Uterus (tissue), 3 donors: ENCODE measurements at regions not wholly inside any gene's neighbourhood (a gene's known extent, or its start where the extent isn't known, plus 50 kb on each side); places are given as distances from the start of the nearest gene placed in this dataset.

Source experiments
- DNase-seq, 2 donors: peaks; one replicate each; pipeline ENCODE4 v3.0.0-alpha.2; 2019 to 2020
- H3K27ac ChIP-seq, 2 donors: fragments of 200-600 bp; sonication (generic); 1 replicate in 1 of 2; 2 replicates in 1 of 2; pipeline ENCODE4 v1.5.1; 2016 to 2018
- H3K27me3 ChIP-seq, 2 donors: fragments of 200-600 bp; sonication (generic); one replicate each; pipeline ENCODE4 v1.5.1; 2018 to 2019; ENCODE audit warnings: control low read depth in 1 of 2
- H3K36me3 ChIP-seq, 2 donors: fragments of 200-600 bp; sonication (generic); one replicate each; pipeline ENCODE4 v1.5.1; 2019; ENCODE audit warnings: control low read depth in 1 of 2
- H3K4me1 ChIP-seq, 2 donors: fragments of 200-600 bp; sonication (generic); one replicate each; pipeline ENCODE4 v1.5.1; 2018 to 2019; ENCODE audit warnings: control low read depth in 1 of 2
- H3K4me3 ChIP-seq, 2 donors: fragments of 200-600 bp; sonication (generic); 1 replicate in 1 of 2; 2 replicates in 1 of 2; pipeline ENCODE4 v1.5.1; 2018 to 2019; ENCODE audit warnings: mild to moderate bottlenecking in 1 of 2
- H3K9me3 ChIP-seq, 2 donors: fragments of 200-600 bp; sonication (generic); one replicate each; pipeline ENCODE4 v1.5.1; 2019; ENCODE audit warnings: control low read depth in 1 of 2
- CTCF ChIP-seq, 4 experiments: fragments of 200-600 bp in 2 of 4; fragments of 450-650 bp in 2 of 4; sonication (generic) in 2 of 4; IDR thresholded peaks; one replicate each; pipeline ENCODE4 v1.5.1; 2016 to 2019; ENCODE audit warnings: antibody characterized with exemption in 4 of 4, mild to moderate bottlenecking in 2 of 4, moderate library complexity in 1 of 4
- POLR2A ChIP-seq, 2 donors: fragments of 450-650 bp; IDR thresholded peaks; one replicate each; pipeline ENCODE4 v1.6.1; 2016; ENCODE audit warnings: antibody characterized with exemption in 2 of 2, mild to moderate bottlenecking in 1 of 2, moderate library complexity in 1 of 2
- intact Hi-C: fragments of 100-400 bp; cut with DNase I; formaldehyde crosslinking; loops from one replicate; pipeline ENCODE4 v1.15.1; 2023; ENCODE audit warnings: low total_unique reads
- donor health status: DM: yes; HTN: yes; CAD: no.

- DNase-seq = no peak
- TF ChIP-seq POLR2A (IDR thresholded peaks at IDR 0.05) = no peak
- no peak for TF ChIP-seq CTCF (IDR thresholded peaks at IDR 0.05)
- no peaks in the 10 kb centered on the region for H3K9me3 ChIP-seq
- intact Hi-C loops = no loop called here
- no peak overlapping the region for H3K27ac ChIP-seq
- H3K36me3 ChIP-seq = no peaks in the 10 kb centered on the region
- H3K27me3 ChIP-seq = no peaks in the 10 kb centered on the region
- H3K4me1 ChIP-seq = no peaks in the 10 kb centered on the region
- no peak overlapping the region for H3K4me3 ChIP-seq
Observed at GRCh38 chr5:167912941-167913665, 378.3 kb upstream of the WWC1 start.

DNA sequence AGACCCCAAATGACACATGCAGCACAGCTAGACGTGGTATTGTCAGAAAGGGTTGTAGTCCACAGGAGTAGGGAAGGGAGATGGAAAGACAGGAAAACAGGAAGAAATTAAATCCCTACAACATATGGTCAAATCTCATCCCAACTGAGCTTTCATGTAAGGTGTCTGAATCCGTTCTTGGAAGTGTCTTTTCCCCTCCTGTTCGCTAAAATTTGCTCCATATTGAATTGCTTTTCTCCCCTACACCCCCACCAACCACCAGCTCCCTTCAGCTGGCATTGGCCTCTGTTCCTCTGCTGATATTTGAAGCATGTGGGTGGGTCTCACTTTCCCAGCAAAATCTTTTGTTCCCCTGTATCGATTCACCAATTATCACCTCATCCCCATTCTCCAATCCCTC is 376.2 kb upstream of the WWC1 start:
- Histone ChIP-seq H3K36me3 (no peaks in the 10 kb centered on the region), H3K4me3 (no peak overlapping the region), H3K27me3 (no peaks in the 10 kb centered on the region), H3K27ac (no peak overlapping the region), H3K9me3 (no peaks in the 10 kb centered on the region), H3K4me1 (no peaks in the 10 kb centered on the region)
- intact Hi-C loops = no loop called here
- DNase-seq = no peak
- no peak for TF ChIP-seq CTCF (IDR thresholded peaks at IDR 0.05)
- TF ChIP-seq POLR2A (IDR thresholded peaks at IDR 0.05) = no peak

GRCh38 chr5:167916261-167916691 is 375.2 kb upstream of the WWC1 start:
- no peak for DNase-seq
- no peaks in the 10 kb centered on the region for H3K4me1 ChIP-seq
- TF ChIP-seq POLR2A (IDR thresholded peaks at IDR 0.05) = no peak
- TF ChIP-seq CTCF (IDR thresholded peaks at IDR 0.05) = no peak
- H3K27me3 ChIP-seq = no peaks in the 10 kb centered on the region
- H3K4me3 ChIP-seq = no peak overlapping the region
- intact Hi-C loops = no loop called here
- no peaks in the 10 kb centered on the region for H3K9me3 ChIP-seq
- H3K36me3 ChIP-seq = no peaks in the 10 kb centered on the region
- H3K27ac ChIP-seq = no peak overlapping the region

GRCh38 chr5:167916706-167917105 is 374.7 kb upstream of the WWC1 start:
- Histone ChIP-seq H3K4me1 (no peaks in the 10 kb centered on the region), H3K27ac (no peak overlapping the region), H3K27me3 (no peaks in the 10 kb centered on the region), H3K4me3 (no peak overlapping the region), H3K36me3 (no peaks in the 10 kb centered on the region), H3K9me3 (no peaks in the 10 kb centered on the region)
- DNase-seq = no peak
- TF ChIP-seq POLR2A (IDR thresholded peaks at IDR 0.05) = no peak
- intact Hi-C loops = no loop called here

GRCh38 chr5:167918184-167918812 is 373.1 kb upstream of the WWC1 start:
- no peak overlapping the region for H3K4me3 ChIP-seq
- DNase-seq = no peak
- no peaks in the 10 kb centered on the region for H3K36me3 ChIP-seq
- H3K9me3 ChIP-seq = no peaks in the 10 kb centered on the region
- no peak overlapping the region for H3K27ac ChIP-seq
- H3K27me3 ChIP-seq = no peaks in the 10 kb centered on the region
- no peaks in the 10 kb centered on the region for H3K4me1 ChIP-seq
- TF ChIP-seq CTCF (IDR thresholded peaks at IDR 0.05) (no peak), POLR2A (IDR thresholded peaks at IDR 0.05) (no peak)
- intact Hi-C loops = no loop called here
